GM21786 (cell line): ENCODE measurements at regions not wholly inside any gene's neighbourhood (a gene's known extent, or its start where the extent isn't known, plus 50 kb on each side); places are given as distances from the start of the nearest gene placed in this dataset.

Experiments
- ATAC-seq: cut with Tn5 transposase; IDR thresholded peaks from one replicate; pipeline ENCODE4 v1.9.1; 2021; ENCODE audit not compliant: unreplicated experiment

- ATAC-seq, result no peak
Observed at GRCh38 chr4:56102601-56103000, 153.9 kb downstream of the CEP135 start.

- ATAC-seq, result no peak
Observed at GRCh38 chr4:56099378-56099786, 150.6 kb downstream of the CEP135 start.

GRCh38 chr4:56093576-56093975 lies 144.8 kb downstream of the CEP135 start:
- ATAC-seq, result no peak

- no peak for ATAC-seq
Observed at GRCh38 chr4:56092540-56092939, 143.8 kb downstream of the CEP135 start.

- ATAC-seq, result no peak
Observed at GRCh38 chr4:56086561-56086960, 137.8 kb downstream of the CEP135 start.

GRCh38 chr4:56086073-56086541 lies 137.4 kb downstream of the CEP135 start:
- ATAC-seq, result no peak

GRCh38 chr4:56085275-56085674 lies 136.5 kb downstream of the CEP135 start:
- no peak for ATAC-seq

GRCh38 chr4:56084851-56085250 lies 136.1 kb downstream of the CEP135 start:
- no peak for ATAC-seq
